ENCODE measurements at regions not wholly inside any gene's neighbourhood (a gene's known extent, or its start where the extent isn't known, plus 50 kb on each side); places are given as distances from the start of the nearest gene placed in this dataset.
A peak's percentile ranks its signal among the peaks of the same experiment; 100 is the strongest.

DNA sequence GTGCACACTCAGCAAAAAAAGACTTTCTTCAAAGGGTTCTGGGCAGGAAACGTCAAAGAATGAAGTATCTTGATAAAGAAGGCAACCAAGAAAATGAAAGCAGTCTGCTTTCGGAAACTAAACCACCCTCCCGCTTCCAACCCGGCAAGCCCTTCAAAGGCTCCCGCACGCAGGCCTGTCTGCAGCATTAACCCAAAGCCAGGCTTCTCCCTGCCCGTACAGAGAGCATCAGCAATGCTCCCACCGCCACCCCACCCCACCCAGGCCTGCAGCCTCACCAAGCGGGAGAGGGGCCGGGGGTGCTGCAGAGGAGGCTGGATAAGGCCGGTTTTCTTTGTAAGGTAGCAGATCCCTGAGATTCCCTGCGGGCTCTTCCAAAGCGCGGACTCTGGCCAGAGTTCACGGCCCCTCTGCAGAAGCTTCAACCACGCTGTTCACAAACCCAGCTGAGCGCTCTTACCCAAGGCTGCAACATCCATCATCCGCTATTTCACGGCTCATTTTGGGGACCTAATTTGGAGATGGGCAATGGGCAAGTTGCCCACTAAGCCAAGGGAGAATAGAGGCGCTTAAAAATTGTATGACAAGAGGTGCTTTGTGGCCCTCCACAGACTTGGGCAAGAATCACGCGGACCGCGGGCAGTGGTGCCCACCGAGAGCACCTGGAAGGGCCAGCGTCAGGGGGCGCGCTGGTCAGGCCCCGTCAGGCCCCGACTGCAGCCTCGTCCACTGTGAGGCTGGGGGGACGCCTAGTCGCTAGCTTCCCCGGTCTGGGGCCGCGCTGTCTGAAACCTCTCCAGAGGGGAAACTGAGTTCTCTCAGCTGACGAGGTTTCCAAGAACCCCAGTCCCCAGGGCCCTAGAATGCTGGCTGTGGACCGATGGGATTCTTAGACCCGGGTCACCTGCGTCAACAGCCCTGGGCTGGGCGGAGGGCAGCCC, 225.4 kb upstream of the ID2 start:
- no peak for DNase-seq

- DNase-seq = no peak
These were observed 224.8 kb upstream of the ID2 start for GRCh38 chr2:8457092-8457481.

DNA sequence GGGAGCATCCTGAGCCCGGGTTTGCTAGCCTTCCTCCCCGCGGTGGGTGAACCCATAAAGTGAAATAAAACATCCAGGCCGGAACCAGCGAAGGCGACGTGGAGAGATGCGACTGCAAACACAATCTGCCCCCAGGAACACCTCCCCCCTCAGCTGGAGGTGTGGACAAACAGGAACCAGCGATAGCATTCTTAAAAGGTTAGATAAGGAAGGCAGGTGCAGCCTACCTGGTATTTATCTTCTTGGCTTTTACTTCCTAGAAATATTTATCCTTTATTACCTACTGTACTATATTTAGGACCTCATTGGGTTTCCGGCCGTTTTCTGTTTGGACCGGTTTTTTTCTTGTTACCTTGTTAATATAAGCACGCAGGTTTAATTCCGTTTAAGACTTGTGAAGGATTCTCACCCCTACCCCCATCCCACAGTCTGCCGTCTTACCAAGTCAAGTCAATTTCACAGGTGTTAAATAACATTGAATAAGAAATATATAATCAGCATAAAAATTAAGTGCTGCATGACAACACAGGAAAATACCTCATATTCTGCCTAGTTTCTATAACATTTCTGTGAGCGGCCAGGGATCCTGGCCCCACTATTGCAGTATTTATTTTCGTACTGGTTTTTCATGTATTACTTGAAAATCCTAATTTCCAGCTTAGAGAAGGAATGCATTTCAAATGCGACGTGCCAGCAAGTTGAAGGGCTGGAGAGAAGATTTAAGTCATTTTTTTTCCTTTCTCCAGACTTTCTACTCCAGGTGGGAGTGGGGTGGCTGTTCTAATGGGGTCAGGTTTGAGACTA, 224.0 kb upstream of the ID2 start:
- peak; percentile 10 for DNase-seq

- no peak for DNase-seq
These were observed 223.1 kb upstream of the ID2 start for GRCh38 chr2:8458503-8459459.

DNA sequence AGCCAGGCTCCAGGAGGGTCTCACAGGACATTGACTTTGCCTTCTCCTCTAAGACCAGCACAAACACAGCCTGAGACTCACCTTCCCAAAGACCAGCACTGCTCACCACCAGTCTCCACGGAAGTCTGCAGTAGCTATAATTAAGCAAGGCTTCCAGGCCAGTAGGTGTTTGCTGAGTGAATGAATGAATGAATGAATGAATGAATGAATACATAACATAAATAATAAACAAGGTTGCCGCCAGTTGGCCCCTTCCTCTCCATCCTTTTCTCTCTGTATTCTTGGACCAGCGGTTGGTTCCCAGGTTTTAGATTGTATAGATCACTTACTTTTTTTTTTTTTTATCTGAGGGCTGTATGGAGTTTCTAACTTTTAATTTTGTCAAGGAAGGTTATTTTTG, 222.4 kb upstream of the ID2 start:
- no peak for DNase-seq

GRCh38 chr2:8461341-8461740, 220.5 kb upstream of the ID2 start:
- DNase-seq = no peak

DNA sequence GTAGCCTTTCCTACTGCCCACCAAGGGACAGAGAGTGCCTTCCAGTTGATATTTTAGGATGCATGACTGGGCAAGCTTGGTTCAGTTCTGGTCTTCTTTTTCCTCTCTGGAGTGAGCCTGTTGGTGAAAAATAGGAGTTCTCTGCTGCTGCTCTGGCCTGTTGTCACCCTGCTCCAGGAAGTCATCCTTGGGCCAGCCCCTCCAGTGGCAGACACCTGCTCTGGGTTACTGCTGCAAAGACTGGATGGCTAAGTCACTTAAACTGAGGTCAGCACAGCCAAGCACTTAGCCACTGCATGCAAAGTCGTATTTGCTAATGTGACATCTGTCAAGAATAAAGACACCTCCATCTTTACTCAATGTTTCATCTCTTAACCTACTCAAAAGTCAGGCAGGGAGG, 219.6 kb upstream of the ID2 start:
- DNase-seq = no peak

DNA sequence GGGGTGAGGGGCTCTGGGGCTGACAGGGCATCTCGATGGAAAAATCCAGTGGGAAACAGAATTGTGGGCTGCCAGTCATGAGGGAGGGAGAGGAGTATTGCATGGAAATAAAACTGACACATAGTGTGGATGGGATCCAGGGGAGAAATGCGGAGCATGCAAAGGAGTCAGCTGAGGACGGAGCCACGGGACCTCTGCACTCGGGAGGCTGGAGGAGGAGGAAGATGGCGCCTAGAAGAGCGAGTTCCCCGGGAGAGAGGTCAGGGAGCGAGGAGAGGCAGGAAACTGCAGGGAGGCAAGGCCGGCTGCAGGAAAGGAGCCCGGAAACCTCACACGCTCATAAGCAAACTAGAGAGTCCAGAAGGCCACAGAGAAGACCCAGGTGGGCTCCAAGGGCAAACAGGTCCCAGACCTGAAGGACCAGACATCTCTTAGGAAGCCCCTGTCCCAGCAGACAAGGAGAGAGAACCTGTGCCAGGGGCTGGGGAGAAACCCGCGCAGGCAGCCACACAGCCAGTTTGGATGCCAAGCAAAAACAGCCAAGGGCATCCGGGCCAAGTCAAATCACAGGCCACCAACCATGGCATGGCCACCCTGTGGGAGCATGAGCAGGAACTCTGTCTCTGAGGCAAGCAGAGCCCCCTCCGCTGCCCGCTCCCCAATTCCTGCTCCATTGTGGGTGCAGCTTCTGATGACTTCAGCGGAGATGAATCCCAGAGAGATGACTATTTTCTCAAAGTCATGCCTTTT, 218.8 kb upstream of the ID2 start:
- DNase-seq = no peak

GRCh38 chr2:8465560-8465959, 216.3 kb upstream of the ID2 start:
- no peak for DNase-seq

GRCh38 chr2:8469709-8470493, 212.0 kb upstream of the ID2 start:
- no peak for DNase-seq

GRCh38 chr2:8472545-8473323, 209.1 kb upstream of the ID2 start:
- no peak for DNase-seq

DNA sequence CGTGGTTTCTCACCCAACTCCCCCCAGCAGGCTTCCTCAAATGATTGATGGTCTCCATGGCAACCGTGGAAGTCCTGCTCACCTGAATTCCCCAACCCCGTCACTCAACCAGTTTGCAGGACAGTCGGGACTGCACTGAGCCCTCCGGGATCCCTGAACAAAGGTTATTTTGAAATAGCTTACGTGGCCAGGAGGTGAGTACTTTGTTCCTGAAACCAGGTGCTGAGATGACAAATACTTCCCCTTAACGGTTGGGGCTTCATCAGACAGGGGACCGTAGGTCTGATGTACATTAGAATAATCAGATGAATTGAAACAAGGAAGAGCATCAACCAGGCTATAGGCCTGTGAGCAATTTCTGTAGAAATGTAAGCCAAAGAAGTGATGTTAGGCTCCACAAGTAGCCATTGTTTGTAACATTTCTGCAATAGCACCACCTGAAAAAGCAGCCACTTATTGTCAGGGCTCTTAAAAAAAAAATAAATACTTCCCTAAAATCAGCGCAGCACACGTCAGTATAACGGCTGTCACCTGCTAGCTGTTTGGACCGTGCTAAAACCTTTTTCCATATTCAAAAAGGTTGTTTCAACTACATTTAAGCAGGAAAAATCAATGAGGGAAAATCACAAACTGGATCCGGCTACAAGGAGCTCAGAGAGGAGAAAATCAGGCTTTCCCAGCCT, 206.4 kb upstream of the ID2 start:
- no peak for DNase-seq

GRCh38 chr2:8477552-8478470, 204.0 kb upstream of the ID2 start:
- DNase-seq = no peak

- DNase-seq = no peak
These were observed 203.4 kb upstream of the ID2 start for GRCh38 chr2:8478471-8478793.

DNA sequence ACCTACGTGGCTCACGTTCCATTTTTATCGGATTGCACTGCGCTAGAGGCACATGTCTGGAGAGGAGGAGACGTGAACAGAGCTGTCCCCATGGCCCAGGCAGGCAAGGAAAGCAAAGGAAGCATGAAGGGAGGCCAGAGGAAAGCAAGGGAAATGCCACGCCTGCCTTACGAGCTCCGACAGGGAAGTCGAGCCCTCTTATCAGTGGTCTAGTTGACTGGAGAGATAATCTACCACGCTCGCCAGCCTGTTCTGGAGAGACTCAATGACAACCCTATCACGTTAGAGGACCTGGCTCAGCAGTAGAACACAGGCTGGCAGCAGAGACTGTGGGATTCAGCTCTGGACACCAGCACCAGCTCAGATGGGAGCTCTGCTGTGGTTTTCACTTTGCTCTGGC, 202.6 kb upstream of the ID2 start:
- DNase-seq = no peak

- DNase-seq = no peak
These were observed 200.9 kb upstream of the ID2 start for GRCh38 chr2:8480915-8481314.

DNA sequence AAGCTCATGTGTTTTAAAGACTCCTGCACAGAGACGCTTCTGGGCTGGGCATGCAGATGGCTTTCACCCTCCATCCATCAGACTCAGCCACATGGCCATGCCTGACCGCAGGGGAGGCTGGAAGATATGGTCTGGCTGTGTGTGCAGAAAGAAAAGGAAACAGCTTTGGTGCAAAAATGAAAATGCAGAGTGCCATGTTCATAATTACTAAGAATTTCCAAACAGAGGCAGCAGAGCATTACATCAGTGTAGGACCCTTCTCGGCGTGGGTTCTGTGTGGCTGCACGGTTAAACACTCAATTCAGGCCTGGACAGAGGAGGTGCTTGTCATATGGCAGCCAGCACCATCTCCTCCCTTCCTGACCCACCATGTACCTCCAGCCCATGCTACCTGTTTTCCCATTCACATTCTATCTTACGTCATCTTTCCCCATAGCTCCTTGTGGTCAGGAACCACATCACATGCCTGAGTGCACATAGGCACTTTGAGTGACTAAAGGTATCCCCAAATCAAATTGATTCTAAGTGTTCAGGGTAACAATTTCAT, 200.3 kb upstream of the ID2 start:
- DNase-seq = no peak

DNA sequence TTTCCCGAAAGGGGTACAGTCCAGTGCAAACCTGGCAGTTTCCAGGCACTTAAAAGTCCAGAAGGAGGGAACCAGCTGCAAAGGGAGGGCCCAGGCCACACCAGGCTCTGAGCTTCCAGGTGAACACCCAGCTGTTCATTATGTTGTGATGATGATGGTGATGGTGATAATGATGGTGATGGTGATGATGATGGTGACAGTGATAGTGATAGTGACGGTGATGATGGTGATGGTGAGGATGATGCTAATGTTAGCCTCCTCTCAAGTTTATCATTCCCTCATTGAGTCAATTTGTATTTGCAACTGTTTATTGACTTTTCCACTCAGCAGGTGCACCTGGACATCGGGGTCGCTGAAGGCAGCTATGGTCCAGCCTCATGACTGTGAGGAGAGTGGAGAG, 199.4 kb upstream of the ID2 start:
- no peak for DNase-seq

Data from NCI-H2227 treated with DMSO at 0.1 percent for 48 hours (cell line).